Fibroblast of skin of left quadriceps (primary cell): ENCODE measurements at regions not wholly inside any gene's neighbourhood (a gene's known extent, or its start where the extent isn't known, plus 50 kb on each side); places are given as distances from the start of the nearest gene placed in this dataset.
A peak's percentile ranks its signal among the peaks of the same experiment; 100 is the strongest.

Source experiments
- DNase-seq, 2 experiments: peaks; one replicate each; pipeline ENCODE4 v3.0.0-alpha.2; 2013; ENCODE audit warnings: low read depth in 2 of 2

DNA sequence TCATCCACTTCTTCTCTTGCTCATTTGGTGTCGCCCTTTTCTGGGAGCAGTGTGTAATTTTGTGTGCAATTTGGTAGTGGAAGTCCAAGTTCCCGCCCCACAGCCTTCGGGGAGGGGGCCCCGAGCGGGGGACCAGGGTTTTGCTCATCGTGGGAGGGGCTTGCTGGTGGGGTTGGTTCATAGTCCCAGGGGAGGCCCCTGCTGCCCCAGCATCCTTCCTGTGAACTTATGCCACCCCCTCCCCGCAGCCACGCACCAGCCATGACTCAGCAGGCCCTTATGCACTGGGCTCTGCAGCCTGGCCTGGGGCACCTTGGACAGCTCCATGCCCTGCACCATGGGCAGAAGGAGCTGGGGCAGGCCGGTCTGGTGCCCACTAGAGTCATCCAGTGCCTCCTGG lies 1183.6 kb downstream of the BRD1 start:
- DNase-seq: peak in 1 of 2 experiments; percentile 28

GRCh38 chr22:48643066-48643731 lies 1184.5 kb downstream of the BRD1 start:
- DNase-seq: no peak

GRCh38 chr22:48642550-48642949 lies 1185.1 kb downstream of the BRD1 start:
- DNase-seq: no peak

- no peak for DNase-seq
These were observed 1185.7 kb downstream of the BRD1 start for GRCh38 chr22:48641906-48642475.

DNA sequence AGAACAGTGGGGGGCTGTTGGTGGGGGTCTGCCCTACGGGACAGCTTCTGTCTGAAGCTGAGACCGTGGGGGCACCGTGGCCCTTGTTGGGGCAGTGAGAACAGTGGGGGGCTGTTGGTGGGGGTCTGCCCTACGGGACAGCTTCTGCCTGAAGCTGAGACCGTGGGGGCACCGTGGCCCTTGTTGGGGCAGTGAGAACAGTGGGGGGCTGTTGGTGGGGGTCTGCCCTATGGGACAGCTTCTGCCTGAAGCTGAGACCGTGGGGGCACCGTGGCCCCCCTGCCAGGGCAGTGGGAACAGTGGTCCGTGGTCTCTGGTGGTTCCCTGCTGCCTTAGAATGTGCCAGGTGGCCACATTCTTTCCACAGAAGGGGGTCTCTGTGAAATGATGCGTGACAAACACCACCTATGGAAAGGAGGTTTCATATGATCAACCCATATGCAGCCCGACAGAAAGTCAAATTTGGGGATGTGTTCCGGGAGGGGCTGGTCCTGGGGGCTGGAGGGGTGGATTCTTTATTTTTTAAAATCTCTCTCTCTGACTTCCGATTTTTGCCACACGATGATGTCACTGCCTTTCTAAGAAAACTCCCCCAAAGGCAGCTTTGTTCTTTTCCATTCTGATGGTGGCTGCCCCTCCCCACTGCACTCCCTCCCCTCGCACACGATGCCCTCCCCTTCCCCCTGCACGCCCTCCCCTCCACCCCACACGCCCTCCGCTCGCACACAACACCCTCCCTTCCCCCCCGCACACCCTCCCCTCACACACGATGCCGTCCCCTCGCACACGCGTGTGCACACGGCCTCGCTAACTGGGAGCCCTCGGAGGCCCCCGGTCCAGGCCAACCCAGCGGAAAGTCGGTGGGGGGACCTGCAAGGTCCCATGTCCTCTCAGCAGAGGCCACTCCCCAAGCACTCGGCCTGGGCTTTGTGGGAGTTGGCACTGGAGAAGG lies 1186.5 kb downstream of the BRD1 start:
- no peak for DNase-seq

DNA sequence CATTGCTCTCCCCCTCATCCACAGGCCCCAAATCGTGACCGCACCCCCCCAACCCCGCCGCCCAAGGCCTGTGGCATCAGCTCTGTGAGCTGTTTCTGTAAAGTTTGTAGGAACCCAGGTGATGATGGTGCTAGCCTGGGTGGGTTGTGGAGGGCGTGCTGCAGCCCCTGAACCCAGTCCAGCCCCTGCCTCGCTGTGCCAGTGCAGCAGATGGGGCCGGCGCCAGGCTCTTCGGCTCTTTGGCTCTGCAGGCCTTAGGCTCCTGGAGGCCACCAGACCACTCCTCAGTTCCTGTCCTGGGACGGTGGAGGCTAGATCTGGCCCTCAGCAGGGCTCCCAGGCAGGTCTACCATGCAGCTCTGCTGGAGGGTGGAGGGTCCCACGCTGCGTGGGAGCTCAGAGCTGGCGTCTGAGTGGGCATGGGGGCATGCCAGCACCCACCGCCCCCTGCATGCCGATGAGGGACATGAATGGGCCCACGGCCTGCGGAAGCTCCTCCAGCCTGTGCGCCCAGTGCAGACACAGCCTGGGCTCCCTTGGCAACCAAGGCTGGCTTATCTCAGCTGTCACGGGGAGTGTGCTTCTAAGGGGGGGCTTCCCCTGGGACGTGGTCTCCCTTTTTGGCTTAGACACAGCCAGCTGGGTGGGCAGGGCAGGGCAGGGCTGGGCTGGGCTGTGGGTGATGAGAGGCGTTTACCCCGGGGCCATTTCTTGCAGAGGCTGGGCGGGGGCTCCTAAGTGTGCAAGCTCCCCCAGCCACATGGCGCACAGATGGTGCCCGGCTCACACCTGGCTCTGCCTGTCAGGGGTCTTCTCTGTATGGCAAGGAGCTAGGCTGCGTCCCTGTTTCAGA lies 1187.6 kb downstream of the BRD1 start:
- DNase-seq: no peak

GRCh38 chr22:48639021-48639795 lies 1188.5 kb downstream of the BRD1 start:
- no peak for DNase-seq

- no peak for DNase-seq
These were observed 1190.4 kb downstream of the BRD1 start for GRCh38 chr22:48637231-48637630.

DNA sequence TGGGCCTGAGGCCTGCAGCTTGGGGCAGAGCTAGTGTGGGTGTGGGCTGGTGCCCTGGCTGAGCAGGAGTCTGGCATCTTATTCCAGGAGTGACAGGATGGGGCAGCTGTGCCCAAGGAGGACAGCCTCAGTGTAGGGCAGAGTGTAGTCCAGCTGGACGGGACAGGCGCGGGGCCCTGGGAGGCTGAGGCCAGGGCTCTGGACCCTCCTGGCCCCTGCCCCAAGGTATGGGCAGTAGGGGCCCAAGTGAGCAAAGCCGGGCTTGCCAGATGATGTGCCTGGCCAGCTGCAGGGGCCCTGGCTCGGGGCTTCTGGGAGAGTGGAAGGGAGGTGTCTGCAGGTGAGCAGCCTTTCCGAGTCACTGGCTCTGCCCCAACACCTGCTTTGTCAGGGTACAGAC lies 1190.9 kb downstream of the BRD1 start:
- DNase-seq: no peak

DNA sequence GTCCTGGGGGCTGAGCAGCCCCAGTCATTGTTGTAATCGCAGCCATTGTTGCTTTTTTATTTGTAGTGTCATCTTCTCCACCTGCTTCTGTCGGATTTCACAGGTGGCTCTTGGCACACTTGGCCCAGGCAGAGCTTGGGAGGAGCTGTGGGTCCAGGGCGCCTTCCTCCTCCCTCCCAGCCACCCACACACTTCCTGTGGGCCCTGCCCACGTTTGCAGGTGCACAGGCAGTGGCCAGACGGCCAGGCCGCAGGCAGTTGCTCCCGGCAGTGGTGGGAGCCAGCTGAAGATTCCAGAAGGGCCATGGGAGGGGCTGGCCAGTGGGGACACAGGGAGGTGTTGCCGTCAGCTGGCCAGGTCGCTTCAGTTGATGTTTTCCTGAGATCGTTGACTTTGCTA lies 1191.9 kb downstream of the BRD1 start:
- DNase-seq: no peak

GRCh38 chr22:48635031-48635430 lies 1192.6 kb downstream of the BRD1 start:
- DNase-seq: no peak

- DNase-seq: no peak
These were observed 1193.5 kb downstream of the BRD1 start for GRCh38 chr22:48633996-48634836.

DNA sequence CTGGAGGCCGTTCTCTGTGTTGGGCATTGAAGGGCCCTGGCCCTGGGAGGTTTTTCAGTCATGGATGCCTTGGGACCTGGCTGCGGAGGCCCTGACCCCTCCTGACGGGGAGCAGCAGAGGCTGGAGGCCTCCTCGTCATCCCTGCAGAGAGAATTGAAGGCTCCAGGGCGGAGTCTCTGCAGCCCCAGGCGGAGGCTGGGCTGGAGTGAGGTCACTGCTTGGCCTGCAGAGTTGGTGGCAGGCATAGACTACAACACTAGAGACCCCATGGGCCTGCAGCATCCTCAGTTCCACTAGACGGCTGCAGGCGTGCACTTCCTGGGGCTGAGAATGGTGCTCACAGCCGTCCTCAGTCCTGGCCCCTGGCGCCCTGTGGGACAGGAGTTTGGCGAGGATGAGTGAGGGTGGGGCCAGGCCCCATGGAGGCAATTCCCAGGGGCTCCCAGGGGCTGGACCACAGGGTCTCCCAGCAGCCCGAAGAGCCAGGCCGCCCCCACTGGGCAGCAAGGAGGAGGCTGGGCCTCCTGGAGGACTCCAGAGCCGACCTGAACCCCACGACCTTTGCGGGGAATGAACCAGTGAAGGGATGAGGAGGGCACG lies 1194.9 kb downstream of the BRD1 start:
- no peak for DNase-seq

DNA sequence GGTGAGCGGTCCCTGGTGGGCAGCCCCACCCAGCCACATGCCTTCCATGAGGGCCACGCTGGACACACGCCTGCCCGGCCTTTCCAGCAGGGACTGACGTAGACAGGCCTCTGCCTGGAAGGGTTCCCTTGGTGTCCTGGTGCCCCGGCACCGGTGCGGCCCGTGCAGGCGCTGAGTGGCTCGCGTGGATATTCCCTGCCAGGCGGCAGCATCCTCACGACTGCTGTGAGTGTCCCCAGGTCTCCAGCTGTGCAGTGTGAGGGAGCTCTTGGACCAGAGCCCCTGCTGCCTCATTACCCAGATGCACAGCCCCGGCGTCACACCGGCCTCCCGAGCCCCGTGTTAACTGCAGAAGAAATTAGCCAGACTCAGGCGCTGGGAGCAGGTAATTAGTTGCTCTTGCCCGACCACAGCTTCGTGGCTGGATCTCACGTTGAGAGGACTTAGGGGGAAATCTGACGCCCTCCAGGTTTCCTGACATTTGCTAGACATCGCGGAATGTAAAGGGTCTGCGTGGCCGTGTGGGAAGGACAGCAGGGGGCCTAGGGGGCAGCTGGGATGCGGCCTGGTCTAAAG lies 1196.3 kb downstream of the BRD1 start:
- DNase-seq: no peak

DNA sequence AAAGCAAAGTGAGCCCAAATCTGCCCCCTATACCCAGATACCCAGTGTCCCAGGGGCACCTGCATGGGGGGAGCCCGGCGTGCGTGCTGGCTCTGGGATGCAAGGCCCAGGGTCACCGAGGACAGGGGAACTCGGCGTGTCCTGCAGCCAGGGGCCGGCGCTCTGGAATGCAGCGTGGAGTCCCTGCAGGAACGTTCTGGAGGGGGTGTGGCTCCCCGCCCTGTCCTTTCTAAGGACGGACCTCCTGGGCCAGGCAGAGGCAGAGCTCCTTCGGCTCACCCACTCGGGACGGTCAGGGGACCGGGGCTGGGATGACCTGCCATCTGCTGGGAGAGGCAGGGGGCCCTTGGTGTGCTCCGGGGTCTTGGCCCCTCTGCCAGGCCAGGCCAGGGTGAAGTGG lies 1196.8 kb downstream of the BRD1 start:
- no peak for DNase-seq

DNA sequence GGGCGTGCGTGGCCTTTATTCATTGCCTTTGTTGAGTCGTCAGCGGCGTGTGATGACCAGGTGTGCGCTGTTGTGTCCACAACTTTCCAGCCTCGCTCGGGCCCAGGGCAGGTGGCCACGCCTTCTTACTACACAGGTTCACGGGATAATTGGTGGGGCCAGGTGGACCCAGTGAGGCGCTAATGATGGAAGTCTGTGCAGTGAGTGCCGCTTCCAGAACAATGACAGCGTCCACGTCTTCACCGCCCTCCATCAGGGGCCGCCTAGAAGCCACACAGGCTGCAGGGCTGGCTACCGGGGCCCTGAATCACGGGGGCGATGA lies 1197.3 kb downstream of the BRD1 start:
- DNase-seq: no peak

- DNase-seq: no peak
These were observed 1197.8 kb downstream of the BRD1 start for GRCh38 chr22:48629631-48630432.

DNA sequence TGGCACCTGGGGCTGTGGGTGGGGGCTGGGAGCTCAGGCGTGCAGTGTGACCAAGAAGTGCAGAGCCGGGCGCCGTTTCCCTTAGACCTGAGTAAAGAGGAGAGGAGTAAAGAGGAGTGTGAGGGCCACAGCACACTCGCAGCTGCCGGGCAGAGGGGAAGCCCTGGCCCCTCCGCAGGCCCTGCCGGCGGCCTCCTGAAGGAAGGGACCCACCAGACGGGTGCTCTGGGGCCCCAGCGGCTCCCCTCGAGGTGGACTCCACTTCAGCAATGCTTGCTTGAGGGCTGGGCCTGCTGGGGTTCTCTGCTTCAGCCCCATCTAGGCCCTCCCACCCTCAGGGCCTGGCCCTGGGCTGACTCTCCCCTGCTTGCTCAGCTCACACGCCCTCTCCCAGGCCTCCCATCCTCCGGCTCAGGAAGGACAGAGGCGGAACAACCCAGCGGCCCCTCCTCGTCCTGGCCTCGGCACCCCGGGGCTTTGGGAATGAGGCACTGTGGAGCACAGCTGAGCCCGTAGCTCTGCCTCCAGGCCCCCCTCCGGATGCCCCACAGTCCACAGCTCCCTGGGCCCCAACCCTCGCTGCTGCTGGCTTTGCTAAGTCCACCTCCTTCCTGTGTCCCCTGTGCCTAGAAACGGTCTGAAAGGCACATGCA lies 1198.7 kb downstream of the BRD1 start:
- DNase-seq: no peak
